Suppressor macrophage (primary cell): ENCODE measurements at regions not wholly inside any gene's neighbourhood (a gene's known extent, or its start where the extent isn't known, plus 50 kb on each side); places are given as distances from the start of the nearest gene placed in this dataset.
A peak's percentile ranks its signal among the peaks of the same experiment; 100 is the strongest.

Experiments used
- DNase-seq, 4 experiments: peaks; one replicate each; pipeline ENCODE4 v3.0.0-alpha.2; 2020 to 2022

DNA sequence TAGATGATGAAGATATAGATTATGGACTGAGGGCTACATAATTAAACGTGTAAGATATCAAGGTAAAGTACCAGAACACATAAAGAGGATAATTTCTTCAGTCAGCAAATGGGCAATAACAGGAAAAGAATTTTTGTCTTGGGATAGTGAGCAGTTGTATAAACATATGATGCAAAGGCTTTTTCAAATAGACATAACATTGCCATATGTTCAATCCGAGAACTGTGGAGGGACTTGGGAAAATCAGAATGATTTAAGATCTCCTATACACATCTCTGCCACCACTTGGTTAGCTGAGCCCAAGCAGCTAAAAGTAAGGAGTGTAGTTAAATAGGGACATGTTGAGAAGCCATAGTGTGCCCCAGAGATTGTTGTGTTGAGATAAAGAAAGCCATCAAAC lies 287.6 kb upstream of the ZNF521 start:
- DNase-seq = no peak

- DNase-seq = no peak
Observed at GRCh38 chr18:25633563-25633962, 281.6 kb upstream of the ZNF521 start.

GRCh38 chr18:25630682-25631081 lies 278.7 kb upstream of the ZNF521 start:
- no peak for DNase-seq

DNA sequence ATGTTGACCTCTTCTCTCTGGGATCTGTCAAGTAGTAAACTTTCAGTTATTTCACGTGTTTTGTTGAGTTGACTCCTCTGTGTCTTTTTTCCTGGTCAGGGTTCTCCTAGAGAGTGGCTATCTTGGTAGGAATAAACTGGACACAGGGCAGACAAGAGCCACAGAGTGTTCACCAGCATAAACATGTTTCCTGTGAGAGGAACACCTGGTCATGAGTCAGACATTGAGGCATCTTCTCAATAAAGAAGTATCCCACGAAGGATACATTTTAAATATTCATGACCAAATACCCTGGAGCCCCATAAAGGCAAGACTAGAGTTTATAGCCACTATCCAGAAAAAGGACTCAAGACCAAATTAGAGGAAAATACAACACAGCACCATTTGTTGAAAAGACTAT lies 269.7 kb upstream of the ZNF521 start:
- DNase-seq = no peak

DNA sequence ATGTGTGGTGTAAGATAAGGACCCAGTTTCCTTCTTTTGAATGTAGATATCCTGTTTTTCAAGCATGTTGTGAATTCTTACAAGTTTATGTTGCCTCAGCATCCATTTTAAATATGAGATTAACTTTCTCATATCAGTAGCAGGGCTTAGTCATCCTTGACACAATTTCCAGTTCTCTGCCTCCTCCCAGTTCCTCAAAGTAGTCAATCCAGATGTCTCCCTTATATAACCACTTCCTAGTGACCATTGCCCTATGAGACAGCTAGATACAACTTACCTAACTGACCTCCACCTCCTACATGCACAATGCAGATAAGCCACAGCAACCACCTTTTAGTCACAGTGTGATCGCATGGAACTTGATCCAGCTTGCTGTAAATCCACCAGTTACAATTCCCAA lies 269.2 kb upstream of the ZNF521 start:
- no peak for DNase-seq

GRCh38 chr18:25614168-25614567 lies 262.2 kb upstream of the ZNF521 start:
- no peak for DNase-seq

GRCh38 chr18:25612466-25612865 lies 260.5 kb upstream of the ZNF521 start:
- DNase-seq = no peak

GRCh38 chr18:25608091-25608490 lies 256.1 kb upstream of the ZNF521 start:
- no peak for DNase-seq

DNA sequence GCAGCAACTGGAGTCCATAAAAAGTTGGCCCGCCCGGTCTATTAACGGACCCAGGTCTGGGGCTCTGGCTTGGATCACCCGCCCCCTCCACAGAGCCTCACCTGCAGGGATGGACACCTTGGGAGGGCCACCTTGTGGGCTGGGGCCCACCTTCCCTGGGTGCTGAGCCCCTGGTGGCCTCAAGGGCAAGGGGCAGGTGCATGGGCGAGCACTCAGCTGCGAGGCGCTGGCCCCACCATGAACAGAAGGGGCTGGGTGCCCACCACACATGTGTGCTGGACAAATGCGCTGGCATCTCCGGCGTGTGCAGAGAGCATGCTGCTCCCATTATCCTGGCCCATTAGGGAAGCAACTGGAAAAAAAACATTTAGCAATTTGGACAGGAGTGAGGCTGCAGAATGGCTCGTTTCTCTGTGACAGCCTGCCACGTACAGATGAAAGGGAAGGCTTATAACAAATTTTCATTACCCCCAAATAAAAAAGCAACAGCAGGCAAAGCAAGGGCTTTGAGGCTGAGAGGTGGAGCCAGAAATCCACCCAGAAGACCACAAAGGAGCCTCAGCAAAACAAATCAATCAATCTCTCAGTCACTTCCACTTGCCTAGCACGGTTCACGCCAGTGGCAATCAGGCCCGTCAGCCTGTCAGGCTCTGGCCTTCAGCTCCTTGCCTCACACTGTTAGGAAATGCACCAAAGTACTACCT lies 253.1 kb upstream of the ZNF521 start:
- DNase-seq = peak in 1 of 4 experiments; percentile 8

GRCh38 chr18:25604196-25604893 lies 252.4 kb upstream of the ZNF521 start:
- DNase-seq = no peak

- no peak for DNase-seq
Observed at GRCh38 chr18:25599443-25599842, 247.5 kb upstream of the ZNF521 start.

- no peak for DNase-seq
Observed at GRCh38 chr18:25597476-25597875, 245.5 kb upstream of the ZNF521 start.

DNA sequence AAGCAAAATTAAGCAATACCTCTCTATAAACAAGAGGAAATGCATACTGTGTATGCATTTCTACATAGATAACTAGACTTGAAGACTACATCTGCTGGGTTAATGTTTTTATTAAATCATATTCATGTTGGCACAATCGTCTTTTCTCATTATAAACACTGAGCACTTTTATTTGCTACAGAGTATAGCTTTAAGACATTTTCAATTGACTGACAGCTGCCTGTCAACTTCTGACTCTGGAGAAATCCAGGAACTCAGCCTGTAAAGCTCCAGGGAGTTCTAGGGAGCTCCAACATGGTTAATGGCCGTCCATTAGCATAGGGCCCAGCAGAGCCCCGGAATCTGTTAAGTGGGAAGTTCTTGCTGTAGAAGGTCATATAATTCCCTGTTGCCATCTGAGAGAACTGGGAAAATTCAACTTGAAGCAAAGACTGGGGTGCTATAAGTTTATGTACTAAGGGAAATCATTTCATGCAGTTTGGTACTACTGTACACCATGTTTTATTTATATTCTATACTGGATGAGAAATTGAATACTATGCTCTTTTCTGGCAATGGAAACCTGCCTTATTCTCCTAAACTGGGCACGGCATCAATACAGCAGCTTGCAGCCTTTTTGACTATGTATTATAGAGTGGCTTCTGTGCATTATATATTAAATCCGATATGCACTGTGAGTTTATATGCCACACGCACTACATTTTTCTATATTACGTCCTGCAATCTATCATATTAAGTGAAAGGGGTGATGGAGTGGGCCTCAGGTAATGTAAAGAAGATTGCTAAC lies 243.5 kb upstream of the ZNF521 start:
- peak in 1 of 4 experiments; percentile 2 for DNase-seq

- DNase-seq = no peak
Observed at GRCh38 chr18:25594351-25594750, 242.4 kb upstream of the ZNF521 start.

GRCh38 chr18:25592804-25593360 lies 240.9 kb upstream of the ZNF521 start:
- no peak for DNase-seq

GRCh38 chr18:25590456-25590855 lies 238.5 kb upstream of the ZNF521 start:
- no peak for DNase-seq

- DNase-seq = no peak
Observed at GRCh38 chr18:25587545-25587944, 235.6 kb upstream of the ZNF521 start.

GRCh38 chr18:25568986-25569385 lies 217.0 kb upstream of the ZNF521 start:
- DNase-seq = no peak

- no peak for DNase-seq
Observed at GRCh38 chr18:25563816-25564683, 212.1 kb upstream of the ZNF521 start.

GRCh38 chr18:25563346-25563745 lies 211.4 kb upstream of the ZNF521 start:
- DNase-seq = no peak

- peak in 3 of 4 experiments; percentile 24 to 54 (median 27) for DNase-seq
Observed at GRCh38 chr18:25561918-25562317, 210.0 kb upstream of the ZNF521 start.

- DNase-seq = no peak
Observed at GRCh38 chr18:25560369-25560768, 208.4 kb upstream of the ZNF521 start.
